ENCODE measurements at regions not wholly inside any gene's neighbourhood (a gene's known extent, or its start where the extent isn't known, plus 50 kb on each side); places are given as distances from the start of the nearest gene placed in this dataset.

DNA sequence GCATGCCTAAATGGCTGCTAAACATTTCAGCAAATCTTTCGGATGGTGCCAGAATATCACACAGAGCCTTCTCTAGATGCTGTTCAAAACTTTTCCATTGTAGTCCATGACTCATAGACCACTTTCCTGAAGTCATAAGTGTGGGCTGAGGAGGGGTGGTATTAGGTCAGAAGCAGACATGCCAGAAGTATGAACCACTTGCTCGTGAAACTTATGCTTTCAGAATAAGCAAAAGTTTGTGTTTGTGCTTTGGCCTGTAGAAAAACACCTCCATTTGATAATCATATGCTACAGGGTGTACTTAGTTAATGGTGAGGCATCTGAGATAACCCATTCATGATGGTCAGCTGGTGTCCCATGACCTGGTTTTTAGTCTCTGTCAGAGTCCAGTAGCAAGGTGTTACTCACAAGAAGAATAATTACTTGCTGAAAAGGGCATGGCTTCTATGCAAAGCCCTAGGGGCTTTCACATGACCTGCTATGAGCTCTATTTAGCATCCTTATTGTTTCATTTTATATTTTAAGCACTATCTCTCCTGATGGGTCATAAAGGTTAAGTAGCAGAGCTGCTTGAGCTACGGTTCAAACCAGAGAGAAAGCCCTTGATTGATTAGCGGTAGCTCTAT lies 183.1 kb upstream of the IVNS1ABP start:
- DNase-seq (ENCODE audit: low spot score) = peak; percentile 7

DNA sequence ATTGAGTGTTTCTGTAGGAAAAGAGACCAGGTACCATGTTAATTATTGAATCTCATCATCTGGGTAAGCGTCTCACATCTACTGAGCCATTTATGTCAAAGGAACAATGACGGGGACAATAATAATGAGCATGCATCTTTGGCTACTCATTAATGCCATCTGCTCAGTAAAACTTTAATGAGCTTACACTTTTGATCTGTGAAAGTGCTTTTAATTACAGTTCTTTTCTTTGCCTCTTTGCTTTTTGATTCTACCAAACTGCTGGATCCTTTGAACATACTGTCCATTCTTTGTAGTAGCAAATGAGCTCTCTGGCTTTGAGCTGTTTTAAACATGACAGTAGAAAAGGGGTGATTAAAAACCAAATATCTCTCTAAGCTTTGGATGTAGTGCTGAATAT lies 181.2 kb upstream of the IVNS1ABP start:
- no peak for DNase-seq (ENCODE audit: low spot score)

GRCh38 chr1:185497177-185497576 lies 180.1 kb upstream of the IVNS1ABP start:
- no peak for DNase-seq (ENCODE audit: low spot score)

DNA sequence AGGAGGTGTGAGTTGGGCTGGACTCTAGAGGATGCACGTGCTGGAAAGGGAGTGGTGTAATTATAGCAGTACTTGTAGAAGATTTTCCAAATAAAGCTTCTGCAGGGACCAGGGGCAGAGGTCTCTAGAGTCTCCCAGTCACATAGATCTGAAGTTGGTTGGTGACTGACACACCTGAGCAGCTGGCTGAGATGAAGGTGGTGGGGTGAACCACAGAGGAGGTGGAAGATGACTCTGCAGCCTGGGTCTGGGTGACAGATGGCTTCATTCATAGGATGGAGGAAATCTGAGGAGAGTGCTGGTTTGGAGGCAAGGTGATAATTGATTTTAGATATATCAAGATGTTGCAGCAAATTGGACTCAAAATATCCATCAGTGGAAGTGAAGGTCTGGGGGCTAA lies 178.9 kb upstream of the IVNS1ABP start:
- no peak for DNase-seq (ENCODE audit: low spot score)

- DNase-seq (ENCODE audit: low spot score) = no peak
These were observed 178.0 kb upstream of the IVNS1ABP start for GRCh38 chr1:185495007-185495406.

DNA sequence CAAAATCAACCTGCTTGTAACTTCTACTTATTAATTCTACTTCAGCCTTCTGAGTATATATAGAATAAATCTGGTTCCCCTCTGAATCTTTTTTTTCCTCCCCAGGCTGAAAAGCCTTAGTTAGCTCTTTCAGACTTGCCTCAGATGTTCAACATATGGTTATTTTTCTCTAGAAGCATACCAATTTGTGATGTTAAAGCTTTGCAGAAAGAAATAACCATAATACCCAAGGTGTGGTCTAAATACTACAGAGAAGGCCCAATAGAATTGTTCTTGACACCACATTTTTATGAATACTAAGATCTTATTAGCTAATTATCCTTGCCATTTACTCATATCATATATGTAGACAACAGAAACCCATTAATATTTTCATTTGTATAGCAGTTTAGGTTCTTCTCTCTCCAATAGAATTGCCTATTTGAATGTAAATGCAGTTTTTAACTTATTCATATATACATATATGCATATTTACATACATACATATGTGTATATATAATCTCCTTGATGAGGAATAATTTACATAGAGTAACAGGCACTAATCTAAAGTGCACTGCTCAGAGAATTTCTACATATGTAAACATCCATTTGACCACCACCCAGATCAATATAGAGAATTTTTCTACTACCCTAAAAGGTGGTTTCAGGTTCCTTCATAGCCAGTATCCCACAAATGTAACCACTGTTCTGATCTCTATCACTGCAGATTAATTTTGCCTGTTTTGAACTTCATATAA lies 175.2 kb upstream of the IVNS1ABP start:
- no peak for DNase-seq (ENCODE audit: low spot score)

GRCh38 chr1:185491604-185492003 lies 174.6 kb upstream of the IVNS1ABP start:
- DNase-seq (ENCODE audit: low spot score) = no peak

GRCh38 chr1:185490924-185491323 lies 173.9 kb upstream of the IVNS1ABP start:
- DNase-seq (ENCODE audit: low spot score) = no peak

GRCh38 chr1:185489406-185489805 lies 172.4 kb upstream of the IVNS1ABP start:
- DNase-seq (ENCODE audit: low spot score) = no peak

- DNase-seq (ENCODE audit: low spot score) = no peak
These were observed 171.8 kb upstream of the IVNS1ABP start for GRCh38 chr1:185488808-185489207.

GRCh38 chr1:185487936-185488335 lies 170.9 kb upstream of the IVNS1ABP start:
- no peak for DNase-seq (ENCODE audit: low spot score)

- DNase-seq (ENCODE audit: low spot score) = no peak
These were observed 170.0 kb upstream of the IVNS1ABP start for GRCh38 chr1:185487026-185487425.

GRCh38 chr1:185486346-185486745 lies 169.3 kb upstream of the IVNS1ABP start:
- DNase-seq (ENCODE audit: low spot score) = no peak

- DNase-seq (ENCODE audit: low spot score) = no peak
These were observed 166.8 kb upstream of the IVNS1ABP start for GRCh38 chr1:185483664-185484450.

- no peak for DNase-seq (ENCODE audit: low spot score)
These were observed 166.2 kb upstream of the IVNS1ABP start for GRCh38 chr1:185483217-185483616.

DNA sequence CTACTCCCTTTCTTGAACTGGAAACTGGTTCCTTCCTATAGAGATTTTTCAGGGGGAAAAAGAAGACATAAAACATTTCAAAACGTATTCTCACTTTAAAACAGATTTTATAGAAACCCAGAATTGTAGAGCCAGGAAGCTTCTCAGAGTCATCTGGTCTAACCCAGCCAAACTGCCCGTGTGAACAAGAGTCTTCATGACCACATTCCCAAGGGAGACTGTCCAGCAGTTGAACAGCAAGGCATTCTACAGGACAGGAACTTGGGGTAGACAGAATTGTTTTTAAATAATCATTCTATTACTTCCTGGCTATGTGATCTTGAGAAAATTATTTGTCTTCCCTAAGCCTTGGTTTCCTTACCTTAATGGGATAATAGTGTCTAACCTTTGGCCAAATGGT lies 163.5 kb upstream of the IVNS1ABP start:
- DNase-seq (ENCODE audit: low spot score) = no peak

DNA sequence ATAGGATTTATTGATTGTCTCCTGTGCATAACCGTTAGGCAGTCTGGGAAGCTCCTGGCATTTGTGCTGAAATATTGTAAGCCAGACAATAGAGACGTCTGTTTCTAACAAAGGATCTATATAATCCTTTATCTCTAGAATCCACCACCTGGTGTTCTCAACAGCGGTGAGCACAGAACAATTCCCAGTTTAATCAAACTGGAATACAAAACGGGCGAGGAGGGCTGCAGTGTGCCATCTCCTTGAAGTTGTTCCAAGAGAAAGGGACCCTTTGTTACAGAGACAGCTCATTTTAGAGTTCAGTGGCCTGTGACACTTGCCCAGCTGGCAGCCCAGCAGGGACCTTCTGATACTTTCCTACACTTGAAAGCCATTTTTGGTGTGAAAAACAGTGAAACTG lies 162.8 kb upstream of the IVNS1ABP start:
- DNase-seq (ENCODE audit: low spot score) = no peak

- no peak for DNase-seq (ENCODE audit: low spot score)
These were observed 161.8 kb upstream of the IVNS1ABP start for GRCh38 chr1:185478877-185479276.

DNA sequence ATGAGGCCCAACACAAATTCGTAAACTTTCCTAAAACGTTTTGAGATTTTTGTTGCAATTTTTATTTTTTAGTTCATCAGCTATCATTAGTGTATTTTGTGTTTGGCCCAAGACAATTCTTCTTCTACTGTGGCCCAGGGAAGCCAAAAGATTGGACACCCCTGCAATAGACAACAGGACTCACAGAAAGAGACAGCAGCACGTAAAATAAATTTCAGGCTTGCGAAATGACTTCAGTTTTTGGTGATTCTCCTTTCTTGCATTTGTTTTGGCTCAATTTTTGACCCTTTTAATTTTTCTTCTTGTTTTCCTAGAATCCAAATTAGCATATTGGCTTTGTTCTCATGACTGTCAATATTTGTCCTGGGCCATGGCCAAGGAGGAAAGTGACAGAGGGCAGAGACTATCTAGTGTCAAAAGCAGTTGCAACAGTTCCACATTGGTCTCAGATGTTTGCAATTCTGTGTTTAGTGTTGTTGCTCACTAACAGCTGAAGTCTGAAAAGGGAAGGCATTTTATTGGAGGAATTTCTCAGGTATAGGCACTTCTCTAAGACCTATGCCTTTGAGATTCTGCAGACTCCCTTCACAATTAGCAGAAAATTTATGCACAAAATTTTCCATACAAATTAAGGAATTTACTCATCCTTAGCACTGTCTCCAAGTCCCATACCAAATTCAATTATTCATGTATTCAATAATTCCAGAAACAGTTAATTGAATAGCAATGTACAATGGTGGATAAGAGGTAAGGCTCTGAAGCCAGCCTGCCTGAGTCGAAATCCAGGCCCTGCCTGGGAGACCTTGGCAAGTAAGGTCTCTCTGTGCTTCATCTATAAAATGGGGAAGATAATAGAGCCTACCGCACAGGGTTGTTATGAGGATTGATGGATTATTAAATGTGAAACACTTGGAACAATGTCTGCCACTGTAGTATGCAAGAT lies 160.9 kb upstream of the IVNS1ABP start:
- no peak for DNase-seq (ENCODE audit: low spot score)

DNA sequence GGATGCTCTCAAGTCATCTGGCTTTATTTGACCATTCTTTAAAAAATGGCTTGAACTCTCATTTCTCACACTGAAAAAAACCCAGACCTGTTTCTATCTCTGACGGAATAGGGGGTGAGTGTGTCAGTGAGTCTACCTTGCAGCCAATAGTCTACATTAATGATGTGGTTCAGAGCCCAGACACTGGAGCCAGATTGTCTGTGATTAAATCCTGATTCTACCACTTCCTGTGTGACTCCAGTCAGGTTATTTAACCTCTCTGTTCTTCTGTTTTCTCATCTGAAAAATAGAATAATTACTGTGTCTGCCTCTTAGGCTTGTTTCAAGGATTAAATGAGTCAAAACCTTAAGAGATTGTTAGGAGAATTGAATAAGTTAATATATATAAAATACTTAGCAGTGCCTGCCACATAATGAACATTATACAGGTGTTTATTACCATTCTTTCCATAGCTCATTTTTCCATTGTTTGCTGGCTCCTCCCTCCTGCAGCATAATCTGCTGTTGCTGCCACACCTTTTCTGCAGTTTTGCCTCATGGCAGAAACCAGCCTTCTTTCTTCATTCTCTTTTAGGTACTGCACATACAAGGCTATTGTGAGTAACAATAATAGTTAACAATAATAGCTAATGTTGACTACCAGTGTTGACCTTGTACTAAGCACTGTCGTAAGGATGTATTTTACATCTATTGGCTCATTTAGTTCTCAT lies 157.6 kb upstream of the IVNS1ABP start:
- DNase-seq (ENCODE audit: low spot score) = peak; percentile 58

GRCh38 chr1:185473186-185473585 lies 156.1 kb upstream of the IVNS1ABP start:
- no peak for DNase-seq (ENCODE audit: low spot score)

Measured in CD4-positive, alpha-beta T cell treated with Interleukin-2 at 100 ng/mL for 4 hours (primary cell).